ENCODE measurements at regions not wholly inside any gene's neighbourhood (a gene's known extent, or its start where the extent isn't known, plus 50 kb on each side); places are given as distances from the start of the nearest gene placed in this dataset.

DNA sequence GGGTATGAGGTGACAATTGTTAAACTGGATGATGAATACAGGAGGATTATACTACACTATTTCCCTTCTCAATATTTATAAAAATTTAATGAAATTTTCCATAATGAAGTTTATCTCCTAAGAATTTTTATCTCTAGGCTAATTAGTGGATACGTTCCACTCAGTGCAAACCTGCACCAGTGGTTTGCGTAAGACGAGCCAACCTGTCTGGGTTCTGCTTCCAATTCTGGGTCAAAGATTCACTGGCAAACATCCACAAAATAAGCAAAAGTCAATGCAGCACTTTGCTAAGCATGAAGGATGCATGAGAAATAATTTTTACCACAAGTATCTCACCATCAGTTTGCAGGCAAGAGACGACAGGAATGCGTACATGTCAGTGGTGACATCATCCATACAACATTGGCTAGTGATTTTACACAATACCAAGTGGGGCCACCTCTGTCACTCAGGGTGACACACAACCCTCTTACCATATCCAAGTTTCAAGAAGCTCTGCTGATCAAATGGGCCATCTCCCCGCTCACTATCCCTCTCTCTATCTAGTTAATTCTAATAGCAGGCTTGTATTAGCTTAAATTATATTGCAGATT, 51.7 kb downstream of the FAM50B start:
- Histone ChIP-seq H3K27me3 (no peaks in the 10 kb centered on the region), H3K4me1 (no peaks in the 10 kb centered on the region), H3K27ac (no peak overlapping the region), H3K4me3 (no peak overlapping the region), H3K9me3 (no peaks in the 10 kb centered on the region), H3K36me3 (no peaks in the 10 kb centered on the region)
- no peak for TF ChIP-seq POLR2A (IDR thresholded peaks at IDR 0.05)
- TF ChIP-seq, protein P1, sequence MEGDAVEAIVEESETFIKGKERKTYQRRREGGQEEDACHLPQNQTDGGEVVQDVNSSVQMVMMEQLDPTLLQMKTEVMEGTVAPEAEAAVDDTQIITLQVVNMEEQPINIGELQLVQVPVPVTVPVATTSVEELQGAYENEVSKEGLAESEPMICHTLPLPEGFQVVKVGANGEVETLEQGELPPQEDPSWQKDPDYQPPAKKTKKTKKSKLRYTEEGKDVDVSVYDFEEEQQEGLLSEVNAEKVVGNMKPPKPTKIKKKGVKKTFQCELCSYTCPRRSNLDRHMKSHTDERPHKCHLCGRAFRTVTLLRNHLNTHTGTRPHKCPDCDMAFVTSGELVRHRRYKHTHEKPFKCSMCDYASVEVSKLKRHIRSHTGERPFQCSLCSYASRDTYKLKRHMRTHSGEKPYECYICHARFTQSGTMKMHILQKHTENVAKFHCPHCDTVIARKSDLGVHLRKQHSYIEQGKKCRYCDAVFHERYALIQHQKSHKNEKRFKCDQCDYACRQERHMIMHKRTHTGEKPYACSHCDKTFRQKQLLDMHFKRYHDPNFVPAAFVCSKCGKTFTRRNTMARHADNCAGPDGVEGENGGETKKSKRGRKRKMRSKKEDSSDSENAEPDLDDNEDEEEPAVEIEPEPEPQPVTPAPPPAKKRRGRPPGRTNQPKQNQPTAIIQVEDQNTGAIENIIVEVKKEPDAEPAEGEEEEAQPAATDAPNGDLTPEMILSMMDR (IDR thresholded peaks at IDR 0.05): no peak
- DNase-seq: no peak

DNA sequence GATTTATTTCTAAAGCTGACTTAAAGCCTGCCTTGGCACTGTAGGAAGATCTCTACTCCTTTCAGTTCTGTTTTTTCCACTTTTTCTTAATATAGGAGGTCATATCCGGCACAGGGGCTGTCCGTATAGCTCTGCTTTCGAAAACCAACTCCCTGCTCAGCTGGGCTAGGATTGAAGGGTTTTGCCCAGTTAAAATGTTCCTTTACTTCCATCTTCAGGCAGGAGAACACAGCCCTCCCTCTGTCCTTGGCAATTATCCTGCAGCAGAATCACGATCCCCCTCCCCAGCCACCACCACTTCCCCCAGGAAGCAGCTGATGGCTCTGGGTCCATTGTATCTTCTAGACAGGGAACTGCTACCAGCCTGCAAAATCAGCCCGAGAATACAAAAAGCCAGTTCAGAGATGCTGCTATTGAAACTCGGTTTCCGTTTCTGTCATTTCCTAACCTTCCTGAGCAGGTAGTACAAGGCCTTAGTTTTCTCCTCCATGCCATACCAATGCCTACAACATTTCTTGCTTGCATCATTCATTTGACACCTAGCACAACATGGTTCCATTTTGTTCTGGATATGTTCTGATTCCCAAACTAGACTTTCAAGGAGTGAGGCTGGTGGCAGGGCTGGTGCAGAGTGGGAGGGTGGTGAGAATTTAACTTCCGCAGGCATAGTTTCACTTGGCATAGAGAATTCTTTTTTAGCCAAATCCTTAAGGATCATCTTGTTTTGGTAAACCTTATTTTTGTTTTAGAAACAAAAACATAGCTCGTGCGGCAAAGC, 53.9 kb downstream of the FAM50B start:
- DNase-seq: no peak
- no peaks in the 10 kb centered on the region for H3K36me3 ChIP-seq
- TF ChIP-seq, protein P1 (IDR thresholded peaks at IDR 0.05): no peak
- no peak for TF ChIP-seq POLR2A (IDR thresholded peaks at IDR 0.05)
- H3K27me3 ChIP-seq: no peaks in the 10 kb centered on the region
- H3K27ac ChIP-seq: no peak overlapping the region
- no peaks in the 10 kb centered on the region for H3K9me3 ChIP-seq
- no peak overlapping the region for H3K4me3 ChIP-seq
- peaks cover 0 to 8% (median 0%) of the 10 kb centered on the region in 4 donors for H3K4me1 ChIP-seq

DNA sequence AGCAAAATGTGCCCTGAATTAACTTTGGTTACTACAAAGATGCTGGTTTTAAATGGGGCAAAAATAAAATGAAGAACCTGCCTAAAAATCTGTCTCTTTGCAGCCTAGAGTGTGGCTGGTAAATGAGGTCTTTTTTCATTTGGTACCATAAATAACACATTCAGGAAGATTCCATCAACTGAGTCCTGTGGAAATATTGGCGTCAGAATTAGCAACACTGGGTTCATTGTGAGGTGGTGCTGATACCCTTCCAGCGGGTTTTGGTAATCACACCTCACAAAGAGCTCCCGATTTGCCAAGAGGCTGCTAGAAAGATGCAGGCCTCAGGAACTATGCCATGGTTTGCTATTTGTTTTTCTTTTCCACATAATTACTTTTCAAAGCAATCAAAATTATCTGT, 55.3 kb downstream of the FAM50B start:
- no peak overlapping the region for H3K27ac ChIP-seq
- no peak overlapping the region for H3K4me3 ChIP-seq
- H3K27me3 ChIP-seq: no peaks in the 10 kb centered on the region
- no peaks in the 10 kb centered on the region for H3K9me3 ChIP-seq
- no peaks in the 10 kb centered on the region for H3K36me3 ChIP-seq
- TF ChIP-seq, protein P1 (IDR thresholded peaks at IDR 0.05): no peak
- TF ChIP-seq POLR2A (IDR thresholded peaks at IDR 0.05): no peak
- DNase-seq: no peak
- peaks cover 0 to 8% (median 0%) of the 10 kb centered on the region in 4 donors for H3K4me1 ChIP-seq

DNA sequence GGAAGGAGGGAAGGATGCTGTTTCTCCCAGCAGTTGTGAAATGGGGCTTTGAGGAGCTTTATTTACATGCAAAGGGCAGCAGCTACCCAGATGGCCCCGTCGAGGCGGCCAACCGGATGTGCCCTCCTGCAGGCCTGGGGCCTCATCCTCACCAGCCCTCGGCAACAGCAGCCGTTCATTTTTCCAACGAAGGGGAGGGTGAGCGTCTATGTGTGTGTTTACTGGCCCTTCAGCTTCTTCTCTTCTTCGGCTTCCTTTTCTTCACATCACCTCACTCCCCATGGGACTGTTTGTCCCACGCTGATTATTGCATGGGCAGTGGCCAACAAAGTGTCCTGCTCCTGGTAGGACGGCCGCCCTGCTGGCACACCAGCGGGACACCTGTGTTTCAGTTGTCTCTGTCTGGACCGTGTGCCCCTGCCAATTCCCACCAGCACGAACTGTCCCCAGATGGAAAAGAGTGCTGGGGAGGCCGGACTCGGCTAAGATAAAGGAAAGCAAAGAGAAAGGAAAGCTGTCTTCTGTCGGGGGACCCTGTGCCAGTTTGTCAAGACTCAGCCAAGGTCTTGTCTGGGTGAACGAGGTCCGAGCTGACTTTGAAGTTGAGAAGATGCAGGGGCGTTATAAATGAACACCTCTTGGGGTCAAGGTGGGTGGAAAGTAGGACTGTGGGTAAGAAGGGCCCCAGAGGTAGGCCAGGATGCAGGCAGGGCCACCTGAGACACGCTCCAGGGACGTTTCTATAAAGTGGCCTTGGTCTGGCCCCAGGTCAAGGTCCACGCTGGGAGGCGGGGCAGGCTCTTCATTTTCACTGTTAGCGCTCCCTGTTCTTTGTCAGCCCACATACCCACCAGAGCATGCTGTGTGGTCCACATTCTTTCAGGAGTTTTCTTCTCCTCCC, 57.0 kb downstream of the FAM50B start:
- Histone ChIP-seq H3K9me3 (no peaks in the 10 kb centered on the region), H3K36me3 (no peaks in the 10 kb centered on the region), H3K27ac (no peak overlapping the region), H3K27me3 (no peaks in the 10 kb centered on the region), H3K4me1 (peaks cover 0 to 8% (median 0%) of the 10 kb centered on the region in 4 donors), H3K4me3 (no peak overlapping the region)
- no peak for TF ChIP-seq POLR2A (IDR thresholded peaks at IDR 0.05)
- TF ChIP-seq, protein P1 (IDR thresholded peaks at IDR 0.05): no peak
- DNase-seq: peak in 2 of 3 donors; percentile 58 to 66

DNA sequence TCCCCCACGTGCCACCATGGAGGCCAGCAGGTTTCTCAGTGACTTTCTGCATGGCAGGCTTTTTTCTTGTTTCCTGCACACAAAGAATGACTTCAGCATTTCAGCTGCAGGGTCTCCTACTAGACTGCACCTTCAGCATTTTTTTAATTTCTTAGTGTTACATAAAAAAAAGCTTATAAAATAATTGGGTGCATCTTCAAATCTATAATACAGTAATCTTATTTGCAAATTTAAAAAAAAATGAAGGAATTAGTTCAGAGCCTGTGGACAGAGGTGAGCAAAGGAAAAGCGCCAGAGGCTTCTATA, 57.6 kb downstream of the FAM50B start:
- no peak for DNase-seq
- no peak for TF ChIP-seq POLR2A (IDR thresholded peaks at IDR 0.05)
- TF ChIP-seq, protein P1 (IDR thresholded peaks at IDR 0.05): no peak
- no peaks in the 10 kb centered on the region for H3K27me3 ChIP-seq
- H3K27ac ChIP-seq: no peak overlapping the region
- peaks cover 0 to 11% (median under 1%) of the 10 kb centered on the region in 4 donors for H3K4me1 ChIP-seq
- no peaks in the 10 kb centered on the region for H3K9me3 ChIP-seq
- H3K36me3 ChIP-seq: no peaks in the 10 kb centered on the region
- H3K4me3 ChIP-seq: no peak overlapping the region
